NCI-H2029 treated with DMSO at 0.1 percent for 48 hours (cell line): ENCODE measurements at regions not wholly inside any gene's neighbourhood (a gene's known extent, or its start where the extent isn't known, plus 50 kb on each side); places are given as distances from the start of the nearest gene placed in this dataset.

Experiments used
- DNase-seq: peaks from one replicate; lab custom pipeline; 2025; lab: John Stamatoyannopoulos, UW

- no peak for DNase-seq
Measured at GRCh38 chr3:111352585-111352984, 189.4 kb upstream of the CD96 start.

- no peak for DNase-seq
Measured at GRCh38 chr3:111359261-111360030, 182.6 kb upstream of the CD96 start.

- no peak for DNase-seq
Measured at GRCh38 chr3:111362381-111363009, 179.5 kb upstream of the CD96 start.

GRCh38 chr3:111366515-111366914 is 175.5 kb upstream of the CD96 start:
- no peak for DNase-seq

GRCh38 chr3:111368056-111368455 is 173.9 kb upstream of the CD96 start:
- no peak for DNase-seq

- no peak for DNase-seq
Measured at GRCh38 chr3:111369958-111370357, 172.0 kb upstream of the CD96 start.

GRCh38 chr3:111373239-111373638 is 168.8 kb upstream of the CD96 start:
- DNase-seq, result no peak

- DNase-seq, result no peak
Measured at GRCh38 chr3:111373861-111374260, 168.1 kb upstream of the CD96 start.

- DNase-seq, result no peak
Measured at GRCh38 chr3:111385971-111386495, 156.0 kb upstream of the CD96 start.

GRCh38 chr3:111392894-111393398 is 149.1 kb upstream of the CD96 start:
- no peak for DNase-seq

GRCh38 chr3:111412656-111413055 is 129.3 kb upstream of the CD96 start:
- DNase-seq, result no peak

- DNase-seq, result no peak
Measured at GRCh38 chr3:111414531-111414930, 127.5 kb upstream of the CD96 start.

- DNase-seq, result no peak
Measured at GRCh38 chr3:111415018-111415417, 127.0 kb upstream of the CD96 start.

- DNase-seq, result no peak
Measured at GRCh38 chr3:111418391-111418790, 123.6 kb upstream of the CD96 start.

GRCh38 chr3:111428301-111428700 is 113.7 kb upstream of the CD96 start:
- no peak for DNase-seq

- no peak for DNase-seq
Measured at GRCh38 chr3:111434941-111435622, 106.9 kb upstream of the CD96 start.

GRCh38 chr3:111438283-111438682 is 103.7 kb upstream of the CD96 start:
- no peak for DNase-seq

GRCh38 chr3:111454551-111454950 is 87.4 kb upstream of the CD96 start:
- DNase-seq, result no peak

GRCh38 chr3:111465081-111465670 is 76.8 kb upstream of the CD96 start:
- DNase-seq, result no peak

- no peak for DNase-seq
Measured at GRCh38 chr3:111470032-111470431, 72.0 kb upstream of the CD96 start.

- DNase-seq, result no peak
Measured at GRCh38 chr3:111471831-111472230, 70.2 kb upstream of the CD96 start.

- DNase-seq, result no peak
Measured at GRCh38 chr3:111472556-111472955, 69.4 kb upstream of the CD96 start.
